ENCODE measurements at regions not wholly inside any gene's neighbourhood (a gene's known extent, or its start where the extent isn't known, plus 50 kb on each side); places are given as distances from the start of the nearest gene placed in this dataset.

DNA sequence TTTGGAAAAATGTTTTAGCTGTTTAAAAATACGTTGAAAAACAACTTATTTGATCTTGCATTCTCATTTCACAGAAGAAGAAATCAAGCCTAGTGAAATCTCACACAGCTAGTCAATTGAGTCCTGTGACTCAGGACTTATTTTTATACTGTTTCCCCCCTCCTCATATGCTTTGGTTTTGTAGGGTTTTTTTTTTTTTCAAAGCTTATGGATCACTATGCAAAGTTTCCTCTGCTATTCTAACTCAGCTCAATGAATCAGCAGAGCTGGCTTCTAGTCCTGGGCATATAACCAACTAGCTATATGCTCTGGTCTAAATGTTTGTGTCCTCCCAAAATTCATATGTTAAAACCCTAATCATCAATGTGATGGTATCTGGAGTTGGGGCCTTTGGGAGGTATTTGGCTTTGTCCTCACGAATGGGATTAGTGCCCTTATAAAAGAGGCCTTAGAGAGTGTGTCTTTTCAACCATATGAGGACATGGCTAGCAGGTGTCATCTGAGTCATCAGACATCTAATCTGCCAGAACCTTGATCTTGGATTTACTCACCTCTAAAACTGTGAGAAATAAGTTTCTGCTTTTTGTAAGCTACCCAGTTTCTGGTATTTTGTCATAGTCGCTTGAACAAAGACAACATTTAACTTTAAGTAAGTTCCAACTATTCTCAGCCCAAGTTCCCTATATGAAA is 317.2 kb upstream of the C1orf87 start:
- H3K27ac ChIP-seq: no peak overlapping the region
- no peak for DNase-seq
- H3K36me3 ChIP-seq: no peaks in the 10 kb centered on the region
- ATAC-seq: no peak
- intact Hi-C loops (cut with DNase I): no loop called here
- H3K4me3 ChIP-seq: no peak overlapping the region
- H3K27me3 ChIP-seq: no peaks in the 10 kb centered on the region
- TF ChIP-seq, protein P1, sequence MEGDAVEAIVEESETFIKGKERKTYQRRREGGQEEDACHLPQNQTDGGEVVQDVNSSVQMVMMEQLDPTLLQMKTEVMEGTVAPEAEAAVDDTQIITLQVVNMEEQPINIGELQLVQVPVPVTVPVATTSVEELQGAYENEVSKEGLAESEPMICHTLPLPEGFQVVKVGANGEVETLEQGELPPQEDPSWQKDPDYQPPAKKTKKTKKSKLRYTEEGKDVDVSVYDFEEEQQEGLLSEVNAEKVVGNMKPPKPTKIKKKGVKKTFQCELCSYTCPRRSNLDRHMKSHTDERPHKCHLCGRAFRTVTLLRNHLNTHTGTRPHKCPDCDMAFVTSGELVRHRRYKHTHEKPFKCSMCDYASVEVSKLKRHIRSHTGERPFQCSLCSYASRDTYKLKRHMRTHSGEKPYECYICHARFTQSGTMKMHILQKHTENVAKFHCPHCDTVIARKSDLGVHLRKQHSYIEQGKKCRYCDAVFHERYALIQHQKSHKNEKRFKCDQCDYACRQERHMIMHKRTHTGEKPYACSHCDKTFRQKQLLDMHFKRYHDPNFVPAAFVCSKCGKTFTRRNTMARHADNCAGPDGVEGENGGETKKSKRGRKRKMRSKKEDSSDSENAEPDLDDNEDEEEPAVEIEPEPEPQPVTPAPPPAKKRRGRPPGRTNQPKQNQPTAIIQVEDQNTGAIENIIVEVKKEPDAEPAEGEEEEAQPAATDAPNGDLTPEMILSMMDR (IDR thresholded peaks at IDR 0.05): no peak
- no peaks in the 10 kb centered on the region for H3K9me3 ChIP-seq
- H3K4me1 ChIP-seq: no peaks in the 10 kb centered on the region

DNA sequence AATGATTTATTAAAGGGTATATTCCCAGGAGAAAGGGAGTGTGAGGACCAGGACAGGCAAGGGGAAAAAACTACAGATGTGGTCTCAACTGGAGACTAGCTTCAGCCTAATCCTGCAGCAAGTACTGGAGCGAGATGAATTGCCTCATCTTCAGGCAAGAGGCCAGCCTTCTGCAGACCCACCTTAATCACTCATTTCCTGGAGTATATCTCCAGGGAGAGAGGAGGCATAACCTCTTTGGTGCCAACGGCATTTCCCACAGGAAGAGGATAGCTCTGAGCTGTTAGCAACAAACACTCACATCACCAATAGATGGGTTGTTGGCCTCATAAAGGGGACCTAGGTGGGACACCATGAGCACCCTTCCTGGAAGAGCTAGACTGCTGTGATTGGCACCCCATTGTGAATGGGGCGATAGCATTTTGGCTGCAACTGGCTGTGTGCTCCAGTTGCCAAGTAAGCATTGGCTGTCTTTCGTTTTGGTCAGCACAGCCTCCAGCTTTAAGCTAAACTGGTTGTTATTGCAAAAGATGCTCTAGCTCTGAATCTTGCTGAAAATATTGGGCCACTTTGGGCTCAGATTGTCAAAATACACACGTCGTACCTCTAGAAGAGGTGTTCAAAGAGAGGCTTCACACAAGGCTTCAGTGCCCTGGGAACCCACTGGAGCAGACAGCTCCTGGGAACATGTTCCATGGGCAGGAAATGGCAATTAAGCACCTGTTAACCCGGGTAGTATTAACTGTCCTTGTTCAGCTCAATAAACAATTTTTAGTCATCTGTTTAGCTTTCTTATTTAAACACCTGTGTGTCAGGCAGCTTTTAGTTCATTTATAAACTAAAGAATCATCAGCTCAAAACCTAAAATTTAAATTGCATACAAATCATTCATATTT is 314.8 kb upstream of the C1orf87 start:
- no peaks in the 10 kb centered on the region for H3K9me3 ChIP-seq
- intact Hi-C loops (cut with DNase I): no loop called here
- no peaks in the 10 kb centered on the region for H3K4me1 ChIP-seq
- H3K27me3 ChIP-seq: no peaks in the 10 kb centered on the region
- H3K36me3 ChIP-seq: no peaks in the 10 kb centered on the region
- TF ChIP-seq, protein P1 (IDR thresholded peaks at IDR 0.05): no peak
- no peak for ATAC-seq
- DNase-seq: no peak
- no peak overlapping the region for H3K4me3 ChIP-seq
- no peak overlapping the region for H3K27ac ChIP-seq

- H3K4me1 ChIP-seq: no peaks in the 10 kb centered on the region
- no peaks in the 10 kb centered on the region for H3K9me3 ChIP-seq
- no peaks in the 10 kb centered on the region for H3K36me3 ChIP-seq
- intact Hi-C loops (cut with DNase I): no loop called here
- H3K27ac ChIP-seq: no peak overlapping the region
- no peaks in the 10 kb centered on the region for H3K27me3 ChIP-seq
- H3K4me3 ChIP-seq: no peak overlapping the region
- ATAC-seq: no peak
- no peak for DNase-seq
- TF ChIP-seq, protein P1 (IDR thresholded peaks at IDR 0.05): no peak
Measured at GRCh38 chr1:60387175-60387574, 313.6 kb upstream of the C1orf87 start.

GRCh38 chr1:60386249-60386648 is 312.7 kb upstream of the C1orf87 start:
- Histone ChIP-seq H3K4me3 (no peak overlapping the region), H3K27me3 (no peaks in the 10 kb centered on the region), H3K27ac (no peak overlapping the region), H3K4me1 (no peaks in the 10 kb centered on the region), H3K9me3 (no peaks in the 10 kb centered on the region), H3K36me3 (no peaks in the 10 kb centered on the region)
- ATAC-seq (no peak), DNase-seq (no peak)
- intact Hi-C loops (cut with DNase I): no loop called here
- TF ChIP-seq, protein P1 (IDR thresholded peaks at IDR 0.05): no peak

- Histone ChIP-seq H3K4me1 (no peaks in the 10 kb centered on the region), H3K27ac (no peak overlapping the region), H3K36me3 (no peaks in the 10 kb centered on the region), H3K4me3 (no peak overlapping the region), H3K9me3 (no peaks in the 10 kb centered on the region), H3K27me3 (no peaks in the 10 kb centered on the region)
- no peak for ATAC-seq
- TF ChIP-seq, protein P1 (IDR thresholded peaks at IDR 0.05): no peak
- DNase-seq: no peak
- intact Hi-C loops (cut with DNase I): no loop called here
Measured at GRCh38 chr1:60376196-60376595, 302.6 kb upstream of the C1orf87 start.
